ENCODE measurements at regions not wholly inside any gene's neighbourhood (a gene's known extent, or its start where the extent isn't known, plus 50 kb on each side); places are given as distances from the start of the nearest gene placed in this dataset.
A peak's percentile ranks its signal among the peaks of the same experiment; 100 is the strongest.

- DNase-seq (ENCODE audit: low read depth), result peak; percentile 52
Observed at GRCh38 chr2:8203364-8203763, 478.5 kb upstream of the ID2 start.

- no peak for DNase-seq (ENCODE audit: low read depth)
Observed at GRCh38 chr2:8204711-8205110, 477.1 kb upstream of the ID2 start.

- no peak for DNase-seq (ENCODE audit: low read depth)
Observed at GRCh38 chr2:8209494-8209893, 472.4 kb upstream of the ID2 start.

GRCh38 chr2:8211384-8211783 is 470.5 kb upstream of the ID2 start:
- DNase-seq (ENCODE audit: low read depth), result no peak

- DNase-seq (ENCODE audit: low read depth), result no peak
Observed at GRCh38 chr2:8212239-8212638, 469.6 kb upstream of the ID2 start.

- DNase-seq (ENCODE audit: low read depth), result no peak
Observed at GRCh38 chr2:8214036-8214615, 467.7 kb upstream of the ID2 start.

GRCh38 chr2:8215159-8215863 is 466.5 kb upstream of the ID2 start:
- DNase-seq (ENCODE audit: low read depth), result no peak

GRCh38 chr2:8215982-8216381 is 465.9 kb upstream of the ID2 start:
- no peak for DNase-seq (ENCODE audit: low read depth)

GRCh38 chr2:8216397-8216796 is 465.5 kb upstream of the ID2 start:
- DNase-seq (ENCODE audit: low read depth), result no peak

GRCh38 chr2:8217468-8218030 is 464.3 kb upstream of the ID2 start:
- no peak for DNase-seq (ENCODE audit: low read depth)

- no peak for DNase-seq (ENCODE audit: low read depth)
Observed at GRCh38 chr2:8219096-8219495, 462.8 kb upstream of the ID2 start.

GRCh38 chr2:8219631-8220355 is 462.1 kb upstream of the ID2 start:
- DNase-seq (ENCODE audit: low read depth), result no peak

GRCh38 chr2:8222979-8223694 is 458.7 kb upstream of the ID2 start:
- no peak for DNase-seq (ENCODE audit: low read depth)

- no peak for DNase-seq (ENCODE audit: low read depth)
Observed at GRCh38 chr2:8223695-8224346, 458.0 kb upstream of the ID2 start.

GRCh38 chr2:8224347-8225190 is 457.3 kb upstream of the ID2 start:
- DNase-seq (ENCODE audit: low read depth), result no peak

- DNase-seq (ENCODE audit: low read depth), result no peak
Observed at GRCh38 chr2:8225266-8225665, 456.6 kb upstream of the ID2 start.

- no peak for DNase-seq (ENCODE audit: low read depth)
Observed at GRCh38 chr2:8225798-8226197, 456.1 kb upstream of the ID2 start.

GRCh38 chr2:8229546-8229986 is 452.3 kb upstream of the ID2 start:
- peak; percentile 56 for DNase-seq (ENCODE audit: low read depth)

- no peak for DNase-seq (ENCODE audit: low read depth)
Observed at GRCh38 chr2:8230466-8230865, 451.4 kb upstream of the ID2 start.

- DNase-seq (ENCODE audit: low read depth), result no peak
Observed at GRCh38 chr2:8231902-8232301, 450.0 kb upstream of the ID2 start.

GRCh38 chr2:8232871-8233270 is 449.0 kb upstream of the ID2 start:
- DNase-seq (ENCODE audit: low read depth), result no peak

Measured in CMK (cell line).